ENCODE measurements at regions not wholly inside any gene's neighbourhood (a gene's known extent, or its start where the extent isn't known, plus 50 kb on each side); places are given as distances from the start of the nearest gene placed in this dataset.

DNA sequence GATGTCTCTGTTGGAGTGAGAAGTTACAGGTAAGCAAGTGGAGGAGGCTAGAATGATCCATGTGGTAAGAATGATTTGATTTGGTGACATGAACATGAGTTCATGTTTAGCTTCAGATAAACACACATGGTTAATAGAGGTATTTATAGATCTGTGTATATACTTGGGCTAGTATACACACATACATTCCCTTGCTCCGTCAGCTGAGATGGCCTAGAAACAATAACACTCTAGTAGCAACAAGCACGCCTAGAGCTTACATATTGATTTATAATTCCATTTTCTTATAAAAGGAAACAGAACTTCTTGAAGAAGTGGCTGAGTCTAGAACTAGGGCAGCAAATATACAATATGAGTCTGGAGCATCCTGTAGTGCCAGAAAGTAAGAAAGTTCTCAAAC is 223.0 kb downstream of the RND3 start:
- no peaks in the 10 kb centered on the region for H3K4me1 ChIP-seq (ENCODE audit: low read length)
- no peak overlapping the region for H3K4me3 ChIP-seq (ENCODE audit: low read length)

DNA sequence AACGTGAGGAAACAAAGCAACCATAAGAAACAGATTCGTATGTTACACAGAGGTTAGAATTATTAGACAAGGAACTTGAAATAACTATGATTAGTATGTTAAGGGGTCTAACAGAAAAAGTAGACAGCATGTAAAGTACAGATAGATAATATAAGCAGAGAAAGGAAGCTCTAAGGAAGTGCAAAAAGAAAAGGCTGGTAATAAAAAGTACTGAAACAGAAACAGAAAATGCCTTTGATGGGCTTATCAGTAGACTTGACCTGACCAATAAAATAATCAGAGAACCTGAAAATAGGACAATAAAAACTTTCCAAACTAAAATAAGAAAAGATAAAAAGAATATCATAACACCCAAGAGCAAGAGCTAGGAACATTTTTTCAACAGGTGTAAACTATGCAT is 225.8 kb downstream of the RND3 start:
- no peaks in the 10 kb centered on the region for H3K79me2 ChIP-seq (ENCODE audit: low read length)
- no peaks in the 10 kb centered on the region for H3K27me3 ChIP-seq (ENCODE audit: low read depth, low read length)
- TF ChIP-seq EZH2phosphoT487 (IDR thresholded peaks at IDR 0.05; ENCODE audit: low read depth), result no peak
- TF ChIP-seq, protein P1, sequence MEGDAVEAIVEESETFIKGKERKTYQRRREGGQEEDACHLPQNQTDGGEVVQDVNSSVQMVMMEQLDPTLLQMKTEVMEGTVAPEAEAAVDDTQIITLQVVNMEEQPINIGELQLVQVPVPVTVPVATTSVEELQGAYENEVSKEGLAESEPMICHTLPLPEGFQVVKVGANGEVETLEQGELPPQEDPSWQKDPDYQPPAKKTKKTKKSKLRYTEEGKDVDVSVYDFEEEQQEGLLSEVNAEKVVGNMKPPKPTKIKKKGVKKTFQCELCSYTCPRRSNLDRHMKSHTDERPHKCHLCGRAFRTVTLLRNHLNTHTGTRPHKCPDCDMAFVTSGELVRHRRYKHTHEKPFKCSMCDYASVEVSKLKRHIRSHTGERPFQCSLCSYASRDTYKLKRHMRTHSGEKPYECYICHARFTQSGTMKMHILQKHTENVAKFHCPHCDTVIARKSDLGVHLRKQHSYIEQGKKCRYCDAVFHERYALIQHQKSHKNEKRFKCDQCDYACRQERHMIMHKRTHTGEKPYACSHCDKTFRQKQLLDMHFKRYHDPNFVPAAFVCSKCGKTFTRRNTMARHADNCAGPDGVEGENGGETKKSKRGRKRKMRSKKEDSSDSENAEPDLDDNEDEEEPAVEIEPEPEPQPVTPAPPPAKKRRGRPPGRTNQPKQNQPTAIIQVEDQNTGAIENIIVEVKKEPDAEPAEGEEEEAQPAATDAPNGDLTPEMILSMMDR (IDR thresholded peaks at IDR 0.05; ENCODE audit: low read depth, low read length), result no peak
- no peak overlapping the region for H3K9ac ChIP-seq (ENCODE audit: low read length)
- H3K27ac ChIP-seq (ENCODE audit: low read length), result no peak overlapping the region
- no peak overlapping the region for H3K4me3 ChIP-seq (ENCODE audit: low read length)
- H3K4me1 ChIP-seq (ENCODE audit: low read length), result no peaks in the 10 kb centered on the region
- no peaks in the 10 kb centered on the region for H4K20me1 ChIP-seq (ENCODE audit: insufficient read depth, low read length)
- peaks cover 6% of the 10 kb centered on the region; the same call in 1 of the 2 replicates for H3K9me3 ChIP-seq (ENCODE audit: insufficient read depth, low read length)
- H3K4me2 ChIP-seq (ENCODE audit: low read length), result no peak overlapping the region
- H2AFZ ChIP-seq (ENCODE audit: low read depth, low read length), result no peak overlapping the region
- no peaks in the 10 kb centered on the region for H3K36me3 ChIP-seq (replicated peaks; ENCODE audit: low read depth, low read length)

More for the DNA sequence above, 223.0 kb downstream of the RND3 start:
- no peaks in the 10 kb centered on the region for H3K27me3 ChIP-seq (ENCODE audit: low read depth, low read length)
- H3K79me2 ChIP-seq (ENCODE audit: low read length), result no peaks in the 10 kb centered on the region
- no peak overlapping the region for H3K4me2 ChIP-seq (ENCODE audit: low read length)
- H3K27ac ChIP-seq (ENCODE audit: low read length), result no peak overlapping the region
- H3K36me3 ChIP-seq (replicated peaks; ENCODE audit: low read depth, low read length), result no peaks in the 10 kb centered on the region
- H4K20me1 ChIP-seq (ENCODE audit: insufficient read depth, low read length), result no peaks in the 10 kb centered on the region
- no peak overlapping the region for H3K9ac ChIP-seq (ENCODE audit: low read length)
- TF ChIP-seq, protein P1 (IDR thresholded peaks at IDR 0.05; ENCODE audit: low read depth, low read length), result no peak
- TF ChIP-seq EZH2phosphoT487 (IDR thresholded peaks at IDR 0.05; ENCODE audit: low read depth), result no peak
- H2AFZ ChIP-seq (ENCODE audit: low read depth, low read length), result no peak overlapping the region
- peaks cover 6% of the 10 kb centered on the region; the same call in 1 of the 2 replicates for H3K9me3 ChIP-seq (ENCODE audit: insufficient read depth, low read length)

DNA sequence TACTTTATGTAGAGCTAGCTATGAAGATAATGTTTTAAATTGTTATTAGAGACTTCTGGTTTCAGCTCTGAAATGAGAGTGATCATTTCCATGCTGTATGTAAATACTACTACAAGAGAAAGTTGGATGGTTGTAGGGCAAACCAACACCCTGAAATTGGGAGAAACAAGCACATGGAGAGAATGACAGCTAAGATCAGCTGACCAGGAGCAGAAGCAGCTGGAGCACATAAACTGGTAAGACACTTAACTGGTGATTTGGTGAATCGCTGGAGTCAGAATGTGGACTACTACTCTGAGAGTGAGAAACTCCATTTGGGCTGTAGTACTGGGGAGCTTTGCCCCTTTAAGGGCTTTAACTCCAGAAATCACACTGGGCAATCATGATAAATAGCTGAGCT is 226.8 kb downstream of the RND3 start:
- H3K79me2 ChIP-seq (ENCODE audit: low read length), result no peaks in the 10 kb centered on the region
- TF ChIP-seq, protein P1 (IDR thresholded peaks at IDR 0.05; ENCODE audit: low read depth, low read length), result no peak
- no peak for TF ChIP-seq EZH2phosphoT487 (IDR thresholded peaks at IDR 0.05; ENCODE audit: low read depth)
- no peaks in the 10 kb centered on the region for H3K27me3 ChIP-seq (ENCODE audit: low read depth, low read length)
- no peak overlapping the region for H3K27ac ChIP-seq (ENCODE audit: low read length)
- no peak overlapping the region for H2AFZ ChIP-seq (ENCODE audit: low read depth, low read length)
- no peaks in the 10 kb centered on the region for H4K20me1 ChIP-seq (ENCODE audit: insufficient read depth, low read length)
- peaks cover 6% of the 10 kb centered on the region; the same call in 1 of the 2 replicates for H3K9me3 ChIP-seq (ENCODE audit: insufficient read depth, low read length)
- no peak overlapping the region for H3K4me2 ChIP-seq (ENCODE audit: low read length)
- no peak overlapping the region for H3K9ac ChIP-seq (ENCODE audit: low read length)
- H3K4me1 ChIP-seq (ENCODE audit: low read length), result no peaks in the 10 kb centered on the region
- H3K36me3 ChIP-seq (replicated peaks; ENCODE audit: low read depth, low read length), result no peaks in the 10 kb centered on the region
- no peak overlapping the region for H3K4me3 ChIP-seq (ENCODE audit: low read length)

DNA sequence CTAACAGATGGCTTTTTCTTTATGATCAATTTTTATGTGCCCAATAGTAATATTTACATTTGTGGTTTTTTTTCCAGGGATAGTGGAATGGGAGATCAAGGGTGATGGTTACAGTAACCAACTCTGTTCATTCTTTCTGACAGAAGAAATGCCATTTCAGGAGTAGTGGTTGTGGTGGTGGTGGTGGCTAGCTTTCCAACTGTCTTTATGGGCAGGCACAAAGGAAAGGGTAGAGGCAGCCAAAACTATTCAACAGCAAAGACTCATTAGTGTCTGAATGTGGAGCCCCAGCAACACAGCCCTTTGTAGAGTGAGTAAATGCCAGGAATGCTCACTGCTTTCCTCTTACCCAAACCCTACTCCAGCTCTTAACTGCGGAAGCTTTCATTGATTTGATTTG is 227.7 kb downstream of the RND3 start:
- Histone ChIP-seq H3K4me2 (ENCODE audit: low read length) (no peak overlapping the region), H3K9me3 (ENCODE audit: insufficient read depth, low read length) (peaks cover 6% of the 10 kb centered on the region; the same call in 1 of the 2 replicates), H4K20me1 (ENCODE audit: insufficient read depth, low read length) (no peaks in the 10 kb centered on the region), H3K27me3 (ENCODE audit: low read depth, low read length) (no peaks in the 10 kb centered on the region), H2AFZ (ENCODE audit: low read depth, low read length) (no peak overlapping the region), H3K27ac (ENCODE audit: low read length) (no peak overlapping the region), H3K4me3 (ENCODE audit: low read length) (no peak overlapping the region), H3K9ac (ENCODE audit: low read length) (no peak overlapping the region), H3K4me1 (ENCODE audit: low read length) (no peaks in the 10 kb centered on the region), H3K79me2 (ENCODE audit: low read length) (no peaks in the 10 kb centered on the region), H3K36me3 (replicated peaks; ENCODE audit: low read depth, low read length) (no peaks in the 10 kb centered on the region)
- TF ChIP-seq EZH2phosphoT487 (IDR thresholded peaks at IDR 0.05; ENCODE audit: low read depth), result no peak
- TF ChIP-seq, protein P1 (IDR thresholded peaks at IDR 0.05; ENCODE audit: low read depth, low read length), result no peak
